ENCODE measurements at regions not wholly inside any gene's neighbourhood (a gene's known extent, or its start where the extent isn't known, plus 50 kb on each side); places are given as distances from the start of the nearest gene placed in this dataset.

DNA sequence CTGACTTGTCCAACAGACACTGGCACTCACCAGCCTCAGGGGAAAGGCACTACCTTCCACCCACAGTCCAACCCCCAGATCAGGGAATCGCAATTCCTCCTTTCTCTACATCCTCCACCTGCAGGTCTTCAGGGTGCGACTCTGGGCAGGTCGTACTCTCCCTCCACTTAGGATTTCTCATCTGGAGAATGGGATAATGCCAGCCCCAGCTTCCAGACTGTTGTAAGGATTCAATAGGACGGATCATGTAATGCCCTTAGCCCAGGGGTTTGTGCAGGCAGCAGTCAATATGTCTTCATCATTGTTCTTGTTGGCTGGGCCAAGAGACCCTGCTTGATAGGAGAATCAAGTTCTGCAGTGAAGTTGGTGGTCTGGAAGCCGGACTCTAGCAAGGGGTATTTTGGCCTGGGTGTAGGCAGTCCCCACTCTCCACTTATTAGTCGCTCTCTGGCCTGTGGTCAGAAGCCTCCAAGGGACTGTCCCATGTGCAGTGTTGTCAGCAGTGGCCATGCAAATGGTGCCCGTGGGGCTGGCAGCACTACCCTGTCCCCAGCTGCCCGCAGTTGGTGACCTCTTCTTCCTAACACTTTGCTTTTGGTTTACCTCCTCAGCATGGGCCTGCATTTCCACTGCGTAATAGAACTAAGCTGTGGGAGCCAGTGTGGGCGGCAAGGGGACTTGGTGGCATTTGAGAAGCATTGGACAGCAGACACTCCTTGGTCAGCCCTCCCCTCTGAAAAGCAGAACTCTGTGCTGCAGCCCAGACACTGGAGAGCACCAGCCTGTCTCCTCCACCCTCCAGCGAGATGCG is 172.4 kb upstream of the HS6ST1 start:
- TF ChIP-seq, protein P1, sequence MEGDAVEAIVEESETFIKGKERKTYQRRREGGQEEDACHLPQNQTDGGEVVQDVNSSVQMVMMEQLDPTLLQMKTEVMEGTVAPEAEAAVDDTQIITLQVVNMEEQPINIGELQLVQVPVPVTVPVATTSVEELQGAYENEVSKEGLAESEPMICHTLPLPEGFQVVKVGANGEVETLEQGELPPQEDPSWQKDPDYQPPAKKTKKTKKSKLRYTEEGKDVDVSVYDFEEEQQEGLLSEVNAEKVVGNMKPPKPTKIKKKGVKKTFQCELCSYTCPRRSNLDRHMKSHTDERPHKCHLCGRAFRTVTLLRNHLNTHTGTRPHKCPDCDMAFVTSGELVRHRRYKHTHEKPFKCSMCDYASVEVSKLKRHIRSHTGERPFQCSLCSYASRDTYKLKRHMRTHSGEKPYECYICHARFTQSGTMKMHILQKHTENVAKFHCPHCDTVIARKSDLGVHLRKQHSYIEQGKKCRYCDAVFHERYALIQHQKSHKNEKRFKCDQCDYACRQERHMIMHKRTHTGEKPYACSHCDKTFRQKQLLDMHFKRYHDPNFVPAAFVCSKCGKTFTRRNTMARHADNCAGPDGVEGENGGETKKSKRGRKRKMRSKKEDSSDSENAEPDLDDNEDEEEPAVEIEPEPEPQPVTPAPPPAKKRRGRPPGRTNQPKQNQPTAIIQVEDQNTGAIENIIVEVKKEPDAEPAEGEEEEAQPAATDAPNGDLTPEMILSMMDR (conservative IDR thresholded peaks at IDR 0.05; ENCODE audit: low read depth, low read length): no peak
- DNase-seq (ENCODE audit: low read depth): no peak
- no peak overlapping the region for H3K4me3 ChIP-seq (ENCODE audit: low read depth, low read length)

DNA sequence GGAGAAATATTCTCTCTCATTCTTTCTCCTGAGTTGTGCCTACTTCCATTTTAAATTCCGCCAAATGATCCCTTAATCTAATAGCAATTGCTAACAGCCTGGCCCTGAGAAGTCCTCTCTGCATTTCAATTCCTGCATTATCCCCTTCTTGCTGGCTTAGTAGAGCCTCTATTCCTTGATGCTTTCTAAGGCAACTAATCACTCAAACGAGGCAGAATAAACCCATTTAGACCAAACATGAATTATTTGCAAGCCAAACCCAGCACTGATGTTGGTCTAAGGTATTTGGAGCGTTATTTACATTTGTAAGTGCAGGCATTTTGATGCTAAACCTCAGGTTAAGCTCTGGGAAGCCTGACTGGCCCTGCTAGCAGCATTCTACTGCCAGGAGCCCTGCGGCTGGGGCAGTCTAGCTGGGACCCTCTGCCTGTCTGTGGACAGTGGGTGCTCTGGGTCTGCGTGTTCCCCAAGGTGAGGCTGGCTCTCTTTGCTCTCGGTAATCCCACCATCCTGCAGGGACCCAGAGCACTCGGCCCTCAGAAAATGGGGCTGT is 173.1 kb upstream of the HS6ST1 start:
- no peak for DNase-seq (ENCODE audit: low read depth)
- TF ChIP-seq, protein P1 (conservative IDR thresholded peaks at IDR 0.05; ENCODE audit: low read depth, low read length): no peak
- no peak overlapping the region for H3K4me3 ChIP-seq (ENCODE audit: low read depth, low read length)

DNA sequence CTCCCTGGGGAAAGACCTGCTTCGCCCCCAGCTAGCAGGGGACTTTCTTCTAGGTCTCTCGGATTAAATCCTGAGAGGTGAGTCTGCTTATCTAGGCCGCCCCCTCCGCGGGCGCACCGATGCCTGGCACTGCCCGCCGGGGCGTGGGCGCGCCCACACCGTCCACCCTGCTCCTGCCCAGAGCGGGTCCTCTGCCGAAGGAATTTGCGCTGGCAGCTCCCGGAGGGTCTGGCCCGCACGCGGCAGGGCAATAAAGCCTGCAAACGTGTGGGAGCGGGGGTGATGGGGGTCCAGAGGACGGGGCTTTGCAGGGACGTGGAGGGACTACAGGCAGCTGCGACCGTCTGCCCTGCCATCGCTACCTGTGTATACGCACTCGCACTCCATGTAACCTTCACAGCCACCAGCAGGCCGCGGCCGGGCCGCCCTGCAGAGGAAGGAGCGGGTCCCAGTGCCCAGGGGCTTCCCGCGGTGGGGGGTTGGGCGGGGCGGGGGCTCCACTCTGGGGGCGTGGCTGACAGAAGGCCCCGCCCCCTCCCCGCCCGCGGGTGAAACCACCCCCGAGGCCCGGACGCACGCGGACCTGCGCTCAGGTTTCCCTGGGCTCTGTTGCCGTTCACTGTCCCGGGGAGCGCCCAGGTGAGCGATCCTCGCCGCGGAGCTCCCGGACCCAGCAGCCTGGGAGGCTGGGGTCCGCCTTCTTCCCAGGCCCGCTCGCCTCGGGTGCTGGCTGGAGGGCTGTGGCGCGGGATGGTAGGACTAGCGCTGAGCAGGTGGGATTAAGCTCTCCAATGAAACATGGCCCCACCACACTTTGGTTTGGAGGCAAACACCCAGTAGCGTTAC is 174.5 kb upstream of the HS6ST1 start:
- TF ChIP-seq, protein P1 (conservative IDR thresholded peaks at IDR 0.05; ENCODE audit: low read depth, low read length): no peak
- H3K4me3 ChIP-seq (ENCODE audit: low read depth, low read length): no peak overlapping the region
- DNase-seq (ENCODE audit: low read depth): no peak

DNA sequence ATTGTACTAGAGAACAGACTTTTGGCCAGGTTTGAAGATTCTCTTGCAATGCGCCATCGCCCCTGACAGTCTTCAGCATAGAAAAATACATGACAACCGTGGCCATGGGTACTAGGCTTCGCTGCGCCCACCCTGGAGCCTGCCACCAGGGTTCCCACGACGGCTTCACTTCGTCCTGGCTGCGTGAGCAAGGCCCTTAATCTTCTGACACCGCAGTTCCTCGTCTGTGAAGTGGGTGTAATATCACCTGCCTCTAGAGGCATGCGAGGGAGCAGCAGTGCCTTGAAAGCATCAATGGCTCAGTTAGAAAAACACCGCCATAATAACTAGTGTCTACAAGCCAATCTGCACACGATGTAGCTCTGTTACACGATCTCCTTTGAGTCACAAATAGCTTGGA is 175.2 kb upstream of the HS6ST1 start:
- no peak overlapping the region for H3K4me3 ChIP-seq (ENCODE audit: low read depth, low read length)
- TF ChIP-seq, protein P1 (conservative IDR thresholded peaks at IDR 0.05; ENCODE audit: low read depth, low read length): no peak
- DNase-seq (ENCODE audit: low read depth): no peak

DNA sequence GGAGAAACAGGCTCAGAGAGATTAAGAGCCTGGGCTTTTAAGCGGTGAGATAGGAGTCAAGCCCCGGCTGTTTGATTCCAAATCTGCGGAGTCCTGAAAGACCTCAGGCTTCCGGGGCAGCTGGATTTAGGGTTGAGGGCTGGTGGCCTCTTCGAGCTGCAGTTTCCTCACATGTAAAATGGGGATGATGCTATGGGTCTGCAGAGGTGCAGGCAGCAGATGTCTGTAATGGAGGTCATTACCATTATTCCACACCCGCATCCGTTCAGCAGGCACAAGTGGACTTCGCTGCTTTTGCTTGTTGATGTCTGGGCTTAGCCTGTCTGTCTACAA is 175.6 kb upstream of the HS6ST1 start:
- H3K4me3 ChIP-seq (ENCODE audit: low read depth, low read length): no peak overlapping the region
- TF ChIP-seq, protein P1 (conservative IDR thresholded peaks at IDR 0.05; ENCODE audit: low read depth, low read length): no peak
- no peak for DNase-seq (ENCODE audit: low read depth)

DNA sequence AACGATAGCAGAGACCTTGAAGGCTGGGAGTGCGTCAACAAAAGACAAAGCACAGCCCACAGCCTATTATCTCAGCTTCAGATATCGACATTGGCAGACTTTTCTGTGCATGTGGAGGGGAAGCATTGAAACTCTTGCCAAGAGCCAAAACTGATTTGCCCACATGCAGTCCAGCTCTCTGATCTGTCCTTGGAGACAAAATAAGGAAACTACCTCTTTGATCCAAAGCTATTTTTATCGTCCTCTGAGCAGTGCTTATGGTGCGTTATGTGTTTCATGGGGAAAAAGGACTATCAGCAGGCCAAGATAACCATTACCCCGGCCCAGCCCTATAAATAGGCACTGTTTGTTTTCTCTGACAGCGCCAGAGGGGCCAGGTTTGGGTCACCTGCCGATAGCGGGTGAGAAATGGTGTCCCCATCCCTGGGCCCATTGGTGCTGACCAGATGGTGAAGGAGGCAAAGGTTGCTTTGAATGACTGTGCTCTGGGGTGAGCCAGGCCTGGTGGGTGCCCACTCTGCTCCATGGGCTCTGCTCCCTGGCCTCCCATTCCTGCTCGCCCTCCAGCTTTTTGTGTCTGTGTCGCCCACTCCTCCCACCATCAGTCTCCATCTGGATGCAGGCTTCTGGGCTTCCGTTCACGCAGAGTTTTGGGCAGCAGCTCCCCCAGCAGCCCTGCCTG is 176.1 kb upstream of the HS6ST1 start:
- DNase-seq (ENCODE audit: low read depth): no peak
- no peak overlapping the region for H3K4me3 ChIP-seq (ENCODE audit: low read depth, low read length)
- TF ChIP-seq, protein P1 (conservative IDR thresholded peaks at IDR 0.05; ENCODE audit: low read depth, low read length): no peak
